ENCODE measurements at regions not wholly inside any gene's neighbourhood (a gene's known extent, or its start where the extent isn't known, plus 50 kb on each side); places are given as distances from the start of the nearest gene placed in this dataset.

- ATAC-seq (no peak), DNase-seq (ENCODE audit: low spot score) (no peak)
- intact Hi-C loops (cut with DNase I) = no loop called here
Observed at GRCh38 chr5:117833691-117834090, 1154.7 kb downstream of the DTWD2 start.

DNA sequence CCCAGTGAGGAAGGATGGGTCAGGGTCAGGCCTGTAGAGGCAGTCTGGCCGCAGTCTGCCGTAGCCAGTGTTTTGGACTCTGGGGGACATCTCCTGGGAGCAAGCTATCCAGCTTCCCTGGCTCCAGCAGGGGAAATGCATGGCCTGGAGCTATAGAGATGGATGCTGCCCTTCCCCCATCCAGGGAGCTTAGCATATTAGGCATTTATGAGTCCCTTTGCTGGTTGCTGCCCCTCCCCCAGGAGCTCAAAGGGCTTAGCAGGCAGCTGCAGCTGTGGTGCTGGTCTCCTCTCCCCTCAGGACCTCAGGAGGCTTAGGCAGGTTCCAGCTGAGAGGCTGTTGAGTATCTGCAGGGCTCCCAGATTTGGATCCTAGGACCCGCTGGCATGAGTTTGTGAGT lies 1158.7 kb downstream of the DTWD2 start:
- ATAC-seq = no peak
- no peak for DNase-seq (ENCODE audit: low spot score)
- intact Hi-C loops (cut with DNase I) = no loop called here

- intact Hi-C loops (cut with DNase I) = no loop called here
- ATAC-seq (no peak), DNase-seq (ENCODE audit: low spot score) (no peak)
Observed at GRCh38 chr5:117813850-117814249, 1174.5 kb downstream of the DTWD2 start.

- intact Hi-C loops (cut with DNase I) = no loop called here
- DNase-seq (ENCODE audit: low spot score) (no peak), ATAC-seq (no peak)
Observed at GRCh38 chr5:117812861-117813260, 1175.5 kb downstream of the DTWD2 start.

DNA sequence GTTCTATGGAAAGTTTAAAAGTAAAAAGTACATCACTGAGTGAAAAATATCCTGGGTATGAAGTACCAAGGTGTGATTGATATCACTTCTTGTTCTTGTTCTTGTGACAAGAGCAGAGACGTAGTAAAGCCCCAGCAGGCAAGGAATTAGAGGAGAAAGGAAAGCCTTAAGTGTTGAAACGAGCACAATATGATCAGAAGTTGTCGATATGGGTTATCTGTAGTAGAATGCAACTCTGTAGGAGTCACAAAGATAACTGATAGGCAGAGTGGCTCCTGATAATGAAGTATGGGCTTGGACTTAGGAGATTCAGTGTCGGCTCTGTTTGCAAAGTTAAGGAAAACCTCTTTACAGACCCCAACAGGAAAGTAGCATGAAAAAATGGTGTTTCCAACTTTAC lies 1179.1 kb downstream of the DTWD2 start:
- DNase-seq (ENCODE audit: low spot score) (no peak), ATAC-seq (no peak)
- intact Hi-C loops (cut with DNase I) = no loop called here

- no peak for ATAC-seq
- no peak for DNase-seq (ENCODE audit: low spot score)
- intact Hi-C loops (cut with DNase I) = no loop called here
Observed at GRCh38 chr5:117805058-117805457, 1183.3 kb downstream of the DTWD2 start.

- no peak for DNase-seq (ENCODE audit: low spot score)
- ATAC-seq = no peak
- intact Hi-C loops (cut with DNase I) = no loop called here
Observed at GRCh38 chr5:117803533-117803932, 1184.8 kb downstream of the DTWD2 start.

- no peak for ATAC-seq
- no peak for DNase-seq (ENCODE audit: low spot score)
- intact Hi-C loops (cut with DNase I) = no loop called here
Observed at GRCh38 chr5:117801583-117801982, 1186.8 kb downstream of the DTWD2 start.

- ATAC-seq (no peak), DNase-seq (ENCODE audit: low spot score) (no peak)
- intact Hi-C loops (cut with DNase I) = no loop called here
Observed at GRCh38 chr5:117800261-117800660, 1188.1 kb downstream of the DTWD2 start.

DNA sequence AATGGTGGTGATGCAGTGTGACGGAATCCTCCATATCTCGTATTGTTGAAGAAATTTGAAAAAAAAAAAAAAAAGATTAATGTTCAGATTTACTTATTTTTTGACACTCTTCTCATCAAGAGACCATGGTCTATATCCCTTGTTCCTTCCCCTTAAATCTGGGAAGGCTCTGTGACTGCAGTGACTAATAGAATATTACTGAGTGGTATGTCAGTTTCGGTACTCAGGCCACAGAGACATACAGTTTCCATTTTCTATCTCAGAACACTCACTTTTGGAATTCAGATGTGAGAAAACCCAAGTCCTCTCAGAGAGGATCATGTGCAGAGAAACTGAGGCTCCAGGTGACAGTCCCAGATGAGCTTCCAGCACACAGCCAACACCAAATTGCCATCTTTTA lies 1193.5 kb downstream of the DTWD2 start:
- ATAC-seq = no peak
- intact Hi-C loops (cut with DNase I) = no loop called here
- no peak for DNase-seq (ENCODE audit: low spot score)

DNA sequence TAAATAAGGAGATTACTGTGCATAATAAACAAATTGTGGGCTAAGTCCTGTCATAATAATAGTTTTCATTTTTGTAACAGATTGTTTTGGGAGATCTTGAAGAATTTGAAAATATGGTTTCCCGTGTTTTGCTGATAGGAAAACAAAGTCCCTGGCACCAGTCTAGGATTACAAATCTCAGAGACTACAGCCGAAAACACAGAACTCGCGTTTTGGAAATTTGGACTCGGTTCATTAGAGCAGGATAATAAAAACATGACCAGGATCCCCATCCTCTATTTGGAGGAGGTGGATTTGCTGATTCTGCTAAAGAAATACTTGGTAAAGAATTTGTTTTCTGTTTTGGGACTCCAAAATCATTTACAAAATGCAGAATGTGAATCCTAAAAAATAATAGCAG lies 1194.4 kb downstream of the DTWD2 start:
- DNase-seq (ENCODE audit: low spot score) = no peak
- no peak for ATAC-seq
- intact Hi-C loops (cut with DNase I) = no loop called here

GRCh38 chr5:117792476-117792875 lies 1195.9 kb downstream of the DTWD2 start:
- ATAC-seq = no peak
- no peak for DNase-seq (ENCODE audit: low spot score)
- intact Hi-C loops (cut with DNase I) = no loop called here

GRCh38 chr5:117788596-117788995 lies 1199.8 kb downstream of the DTWD2 start:
- intact Hi-C loops (cut with DNase I) = no loop called here
- no peak for ATAC-seq
- DNase-seq (ENCODE audit: low spot score) = no peak

DNA sequence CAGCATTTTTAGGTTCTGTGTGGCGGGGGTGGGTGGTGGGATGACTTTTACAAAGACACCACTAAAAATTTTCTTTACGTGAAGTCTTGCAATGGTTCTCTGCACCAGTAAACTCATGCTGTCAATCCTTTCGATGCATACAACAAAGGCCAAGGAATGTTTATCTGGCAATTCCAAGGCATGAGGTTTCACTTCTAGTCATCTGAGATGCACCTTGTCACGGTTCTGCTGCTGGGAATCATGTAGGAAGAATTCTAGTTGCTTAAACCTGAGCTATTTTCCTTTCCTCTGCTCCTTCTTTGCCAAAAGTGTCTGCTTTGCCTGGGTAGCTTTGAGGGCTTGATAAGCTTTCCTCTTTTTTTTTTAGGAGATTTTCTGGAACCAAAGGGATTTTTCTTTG lies 1204.5 kb upstream of the SEMA6A start:
- intact Hi-C loops (cut with DNase I) = no loop called here
- DNase-seq (ENCODE audit: low spot score) (no peak), ATAC-seq (no peak)

- DNase-seq (ENCODE audit: low spot score) (no peak), ATAC-seq (no peak)
- intact Hi-C loops (cut with DNase I) = no loop called here
Observed at GRCh38 chr5:117776977-117777376, 1202.4 kb upstream of the SEMA6A start.

DNA sequence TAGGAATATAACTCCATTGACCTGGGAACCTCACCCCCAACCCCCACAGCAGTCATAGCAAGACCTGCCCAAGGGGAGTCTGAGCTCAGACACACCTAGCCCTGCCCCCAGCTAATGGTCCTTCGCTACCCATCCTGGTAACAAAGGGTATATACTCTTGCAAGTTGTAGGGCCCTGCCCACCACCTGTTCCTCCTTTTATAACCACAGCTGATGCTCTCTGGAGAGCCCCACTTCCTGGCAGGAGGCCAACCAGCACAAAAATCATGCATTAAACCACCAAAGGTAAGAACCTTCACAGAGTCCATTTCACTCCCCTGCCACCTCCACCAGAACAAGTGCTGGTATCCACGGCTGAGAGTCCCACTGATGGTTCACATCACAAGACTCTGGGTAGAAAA lies 1195.3 kb upstream of the SEMA6A start:
- no peak for ATAC-seq
- intact Hi-C loops (cut with DNase I) = no loop called here

GRCh38 chr5:117763271-117763670 lies 1188.6 kb upstream of the SEMA6A start:
- ATAC-seq (no peak), DNase-seq (ENCODE audit: low spot score) (no peak)
- intact Hi-C loops (cut with DNase I) = no loop called here

More for the DNA sequence above, 1195.3 kb upstream of the SEMA6A start:
- DNase-seq (ENCODE audit: low spot score) = no peak

DNA sequence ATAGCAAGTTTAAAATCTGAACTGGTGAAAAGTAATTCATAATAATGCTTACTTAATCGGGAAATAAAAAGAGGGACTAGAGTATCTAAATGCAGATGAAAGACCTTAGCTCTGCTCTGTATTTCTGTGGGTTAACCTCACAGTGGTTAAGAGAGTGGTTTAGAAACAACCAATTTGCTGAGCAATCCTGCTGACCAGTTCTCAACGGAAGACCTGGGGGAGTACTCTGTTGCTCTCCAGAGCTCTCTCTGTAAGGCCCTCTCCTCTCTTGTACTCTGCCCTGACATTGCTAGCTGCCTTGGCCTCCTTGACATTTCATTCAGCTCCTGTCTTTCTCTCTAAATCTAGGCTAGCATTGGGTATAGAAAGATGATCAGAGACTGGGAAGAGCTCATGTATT lies 1186.6 kb upstream of the SEMA6A start:
- intact Hi-C loops (cut with DNase I) = no loop called here
- DNase-seq (ENCODE audit: low spot score) = no peak
- ATAC-seq = no peak

DNA sequence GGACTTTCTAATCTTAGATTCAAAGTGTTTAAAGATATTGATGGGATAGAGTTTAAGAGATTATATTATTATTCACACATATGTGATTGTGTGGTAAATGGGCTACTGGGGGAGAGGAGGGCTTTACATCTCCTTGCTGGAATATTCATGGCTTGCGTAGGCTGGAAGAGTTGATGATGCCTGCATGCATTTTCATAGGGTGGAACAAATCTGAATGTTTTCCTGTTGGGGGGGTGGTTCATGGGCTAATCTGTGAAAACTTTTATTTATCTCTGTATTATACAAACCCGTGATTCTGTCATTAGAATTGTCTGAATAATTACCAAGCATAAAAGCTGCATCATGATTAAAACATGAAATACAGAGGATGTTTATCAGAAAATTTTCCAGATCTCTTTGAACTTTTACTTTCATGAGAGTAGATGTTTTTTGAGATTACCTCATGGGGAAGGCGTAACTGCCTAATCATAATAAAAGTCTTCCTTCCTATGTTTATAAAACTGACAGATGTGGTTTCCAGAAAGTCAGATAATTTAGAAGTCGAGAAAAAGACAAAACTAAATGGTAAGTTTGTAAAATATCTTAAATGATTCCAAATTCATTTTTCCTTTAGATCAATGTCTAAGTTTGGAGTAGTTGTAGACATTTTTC lies 1185.4 kb upstream of the SEMA6A start:
- intact Hi-C loops (cut with DNase I) = no loop called here
- ATAC-seq = no peak

DNA sequence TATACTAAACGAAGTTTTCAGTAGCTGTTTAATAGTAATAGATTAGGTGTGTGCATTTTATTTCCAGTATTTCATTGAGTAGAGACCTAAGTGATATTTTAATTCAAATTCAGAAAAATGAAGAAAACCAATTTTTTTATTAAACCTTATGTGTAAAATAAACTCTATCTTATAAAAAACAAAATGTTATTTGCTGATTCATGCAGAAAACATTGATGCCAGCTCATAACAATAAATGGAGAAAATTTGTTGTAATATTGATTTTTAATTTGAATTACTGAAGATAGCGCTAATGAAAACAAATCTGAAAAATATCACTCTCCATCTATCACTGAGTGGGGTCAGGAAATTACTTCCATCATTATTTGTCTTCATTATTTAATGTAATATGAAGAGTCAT lies 1177.8 kb upstream of the SEMA6A start:
- intact Hi-C loops (cut with DNase I) = no loop called here
- no peak for DNase-seq (ENCODE audit: low spot score)
- ATAC-seq = no peak

More for the DNA sequence above, 1185.4 kb upstream of the SEMA6A start:
- no peak for DNase-seq (ENCODE audit: low spot score)

- DNase-seq (ENCODE audit: low spot score) = no peak
- no peak for ATAC-seq
- intact Hi-C loops (cut with DNase I) = no loop called here
Observed at GRCh38 chr5:117748336-117748735, 1173.7 kb upstream of the SEMA6A start.

DNA sequence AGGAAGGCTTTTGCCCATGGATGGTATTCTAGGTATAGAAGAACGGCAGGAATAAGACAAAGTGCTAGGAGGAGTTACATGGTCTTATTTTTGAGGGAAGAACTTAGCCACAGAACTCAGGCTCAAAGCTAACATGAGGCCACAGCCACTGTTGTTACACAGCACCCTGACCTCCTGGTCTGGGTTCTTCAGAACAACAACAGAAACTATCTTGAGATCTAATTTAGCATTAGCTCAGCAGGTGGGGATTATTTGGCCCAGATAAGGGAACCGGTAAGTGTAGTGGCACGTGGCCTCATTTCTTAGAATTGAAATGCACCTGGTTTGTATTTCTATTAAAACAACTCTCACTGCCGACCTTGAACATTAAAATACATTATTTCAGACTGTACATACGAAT lies 1168.7 kb upstream of the SEMA6A start:
- DNase-seq (ENCODE audit: low spot score) = no peak
- no peak for ATAC-seq
- intact Hi-C loops (cut with DNase I) = no loop called here

All from sciatic nerve (tissue), 2 donors.